ENCODE measurements at regions not wholly inside any gene's neighbourhood (a gene's known extent, or its start where the extent isn't known, plus 50 kb on each side); places are given as distances from the start of the nearest gene placed in this dataset.

DNA sequence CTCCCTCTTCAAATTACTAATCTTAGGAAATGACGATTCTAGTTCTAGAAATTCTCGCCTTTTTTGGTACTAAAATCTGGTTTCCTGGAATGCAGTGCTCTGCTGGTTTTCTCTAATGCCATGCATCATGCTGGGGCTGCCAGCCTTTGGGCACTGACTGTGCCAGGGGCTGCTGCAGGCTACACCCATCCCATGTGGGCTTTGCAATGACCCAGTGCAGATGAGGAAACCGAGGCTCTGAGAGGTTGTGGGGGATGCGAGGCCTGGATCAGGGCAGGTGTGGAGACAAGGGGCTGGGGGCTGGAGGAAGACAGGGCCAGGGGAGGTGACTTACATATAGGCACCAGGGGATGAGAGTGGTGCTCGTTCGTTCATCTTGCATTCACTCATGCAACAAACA, 95.3 kb downstream of the HMX1 start (continued):
- no peak for TF ChIP-seq ZFP30 (CRISPR knock-in tag; IDR thresholded peaks at IDR 0.05)
- TF ChIP-seq SNAI2 (CRISPR knock-in tag; IDR thresholded peaks at IDR 0.05) = no peak
- no peak for TF ChIP-seq TOX (CRISPR knock-in tag; IDR thresholded peaks at IDR 0.05; ENCODE audit: borderline replicate concordance)
- TF ChIP-seq BACH2 (CRISPR knock-in tag; IDR thresholded peaks at IDR 0.05; ENCODE audit: borderline replicate concordance) = no peak
- TF ChIP-seq, protein P1, sequence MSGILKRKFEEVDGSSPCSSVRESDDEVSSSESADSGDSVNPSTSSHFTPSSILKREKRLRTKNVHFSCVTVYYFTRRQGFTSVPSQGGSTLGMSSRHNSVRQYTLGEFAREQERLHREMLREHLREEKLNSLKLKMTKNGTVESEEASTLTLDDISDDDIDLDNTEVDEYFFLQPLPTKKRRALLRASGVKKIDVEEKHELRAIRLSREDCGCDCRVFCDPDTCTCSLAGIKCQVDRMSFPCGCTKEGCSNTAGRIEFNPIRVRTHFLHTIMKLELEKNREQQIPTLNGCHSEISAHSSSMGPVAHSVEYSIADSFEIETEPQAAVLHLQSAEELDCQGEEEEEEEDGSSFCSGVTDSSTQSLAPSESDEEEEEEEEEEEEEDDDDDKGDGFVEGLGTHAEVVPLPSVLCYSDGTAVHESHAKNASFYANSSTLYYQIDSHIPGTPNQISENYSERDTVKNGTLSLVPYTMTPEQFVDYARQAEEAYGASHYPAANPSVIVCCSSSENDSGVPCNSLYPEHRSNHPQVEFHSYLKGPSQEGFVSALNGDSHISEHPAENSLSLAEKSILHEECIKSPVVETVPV (CRISPR knock-in tag; IDR thresholded peaks at IDR 0.05) = no peak
- TF ChIP-seq ISL1 (CRISPR knock-in tag; IDR thresholded peaks at IDR 0.05) = no peak
- TF ChIP-seq ZNF70 (CRISPR knock-in tag; IDR thresholded peaks at IDR 0.05) = no peak

DNA sequence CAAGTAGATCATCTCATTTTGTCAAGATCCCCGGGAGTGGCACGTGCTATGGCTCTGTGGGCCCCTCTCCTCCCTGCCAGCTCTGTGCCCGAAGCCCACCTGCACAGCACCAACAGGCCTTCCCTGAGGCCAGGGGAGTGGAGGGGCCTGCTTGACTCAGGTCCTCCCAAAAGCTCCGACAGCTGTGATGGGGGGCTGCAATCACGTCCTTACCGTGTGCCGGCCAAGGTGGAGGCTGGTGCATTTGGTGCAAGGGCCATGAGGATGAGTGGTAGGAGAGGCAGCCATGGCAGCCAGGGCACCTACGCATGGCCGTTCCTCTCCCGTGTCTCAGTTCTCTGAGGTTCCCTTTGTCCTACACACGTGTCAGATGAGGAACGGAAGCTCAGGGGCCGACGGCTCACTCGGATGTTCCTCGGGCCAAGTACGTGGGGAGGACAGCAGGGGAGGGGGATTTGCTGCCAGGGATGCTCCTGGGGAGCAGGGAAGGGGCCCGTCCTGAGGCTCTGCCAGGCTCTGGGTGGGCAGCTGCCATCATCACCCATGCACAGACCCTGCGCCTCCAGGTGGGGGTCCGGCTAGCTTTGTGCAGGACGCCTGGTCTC, 95.8 kb downstream of the HMX1 start:
- ATAC-seq = no peak
- no peak for TF ChIP-seq BACH2 (CRISPR knock-in tag; IDR thresholded peaks at IDR 0.05; ENCODE audit: borderline replicate concordance)
- TF ChIP-seq ZFP3 (CRISPR knock-in tag; IDR thresholded peaks at IDR 0.05) = no peak
- TF ChIP-seq, protein P2, sequence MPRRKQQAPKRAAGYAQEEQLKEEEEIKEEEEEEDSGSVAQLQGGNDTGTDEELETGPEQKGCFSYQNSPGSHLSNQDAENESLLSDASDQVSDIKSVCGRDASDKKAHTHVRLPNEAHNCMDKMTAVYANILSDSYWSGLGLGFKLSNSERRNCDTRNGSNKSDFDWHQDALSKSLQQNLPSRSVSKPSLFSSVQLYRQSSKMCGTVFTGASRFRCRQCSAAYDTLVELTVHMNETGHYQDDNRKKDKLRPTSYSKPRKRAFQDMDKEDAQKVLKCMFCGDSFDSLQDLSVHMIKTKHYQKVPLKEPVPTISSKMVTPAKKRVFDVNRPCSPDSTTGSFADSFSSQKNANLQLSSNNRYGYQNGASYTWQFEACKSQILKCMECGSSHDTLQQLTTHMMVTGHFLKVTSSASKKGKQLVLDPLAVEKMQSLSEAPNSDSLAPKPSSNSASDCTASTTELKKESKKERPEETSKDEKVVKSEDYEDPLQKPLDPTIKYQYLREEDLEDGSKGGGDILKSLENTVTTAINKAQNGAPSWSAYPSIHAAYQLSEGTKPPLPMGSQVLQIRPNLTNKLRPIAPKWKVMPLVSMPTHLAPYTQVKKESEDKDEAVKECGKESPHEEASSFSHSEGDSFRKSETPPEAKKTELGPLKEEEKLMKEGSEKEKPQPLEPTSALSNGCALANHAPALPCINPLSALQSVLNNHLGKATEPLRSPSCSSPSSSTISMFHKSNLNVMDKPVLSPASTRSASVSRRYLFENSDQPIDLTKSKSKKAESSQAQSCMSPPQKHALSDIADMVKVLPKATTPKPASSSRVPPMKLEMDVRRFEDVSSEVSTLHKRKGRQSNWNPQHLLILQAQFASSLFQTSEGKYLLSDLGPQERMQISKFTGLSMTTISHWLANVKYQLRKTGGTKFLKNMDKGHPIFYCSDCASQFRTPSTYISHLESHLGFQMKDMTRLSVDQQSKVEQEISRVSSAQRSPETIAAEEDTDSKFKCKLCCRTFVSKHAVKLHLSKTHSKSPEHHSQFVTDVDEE (CRISPR knock-in tag; IDR thresholded peaks at IDR 0.05) = no peak
- TF ChIP-seq TCF4 (CRISPR knock-in tag; IDR thresholded peaks at IDR 0.05; ENCODE audit: borderline replicate concordance) = no peak
- TF ChIP-seq ESRRG (CRISPR knock-in tag; IDR thresholded peaks at IDR 0.05) = no peak
- TF ChIP-seq OSR1 (CRISPR knock-in tag; IDR thresholded peaks at IDR 0.05) = no peak
- TF ChIP-seq, protein P1 (CRISPR knock-in tag; IDR thresholded peaks at IDR 0.05) = no peak
- no peak for TF ChIP-seq ARNTL (CRISPR knock-in tag; IDR thresholded peaks at IDR 0.05; ENCODE audit: borderline replicate concordance, low read depth)
- TF ChIP-seq SNAI2 (CRISPR knock-in tag; IDR thresholded peaks at IDR 0.05) = no peak
- TF ChIP-seq PPARA (CRISPR knock-in tag; IDR thresholded peaks at IDR 0.05; ENCODE audit: borderline replicate concordance) = no peak
- TF ChIP-seq RARB (CRISPR knock-in tag; IDR thresholded peaks at IDR 0.05) = no peak

DNA sequence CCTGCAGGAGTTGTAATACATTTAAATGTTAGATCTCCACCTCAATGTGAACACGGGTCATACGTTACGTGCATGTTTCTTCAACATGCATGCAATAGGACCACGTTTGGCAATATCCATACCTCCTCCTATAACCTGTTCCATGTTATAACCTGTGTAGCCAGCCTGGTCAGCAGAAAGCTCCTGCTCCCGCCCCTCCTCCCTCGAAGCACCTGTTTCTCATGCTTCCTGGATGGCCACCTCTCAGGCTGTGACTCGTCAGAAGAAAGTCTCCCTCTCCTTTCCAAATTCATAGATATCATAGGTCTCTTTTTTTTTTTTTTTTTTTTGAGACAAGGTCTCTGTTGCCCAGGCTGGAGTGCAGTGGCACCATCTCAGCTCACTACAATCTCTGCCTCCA, 96.5 kb downstream of the HMX1 start:
- TF ChIP-seq RARB (CRISPR knock-in tag; IDR thresholded peaks at IDR 0.05) = no peak
- TF ChIP-seq PPARA (CRISPR knock-in tag; IDR thresholded peaks at IDR 0.05; ENCODE audit: borderline replicate concordance) = no peak
- TF ChIP-seq, protein P1 (CRISPR knock-in tag; IDR thresholded peaks at IDR 0.05) = no peak
- no peak for TF ChIP-seq TOX (CRISPR knock-in tag; IDR thresholded peaks at IDR 0.05; ENCODE audit: borderline replicate concordance)
- no peak for TF ChIP-seq BACH2 (CRISPR knock-in tag; IDR thresholded peaks at IDR 0.05; ENCODE audit: borderline replicate concordance)
- TF ChIP-seq CSDC2 (CRISPR knock-in tag; IDR thresholded peaks at IDR 0.05) = no peak
- no peak for TF ChIP-seq ISL1 (CRISPR knock-in tag; IDR thresholded peaks at IDR 0.05)
- TF ChIP-seq ZNF565 (CRISPR knock-in tag; conservative IDR thresholded peaks at IDR 0.05; ENCODE audit: low read depth) = no peak
- no peak for ATAC-seq

DNA sequence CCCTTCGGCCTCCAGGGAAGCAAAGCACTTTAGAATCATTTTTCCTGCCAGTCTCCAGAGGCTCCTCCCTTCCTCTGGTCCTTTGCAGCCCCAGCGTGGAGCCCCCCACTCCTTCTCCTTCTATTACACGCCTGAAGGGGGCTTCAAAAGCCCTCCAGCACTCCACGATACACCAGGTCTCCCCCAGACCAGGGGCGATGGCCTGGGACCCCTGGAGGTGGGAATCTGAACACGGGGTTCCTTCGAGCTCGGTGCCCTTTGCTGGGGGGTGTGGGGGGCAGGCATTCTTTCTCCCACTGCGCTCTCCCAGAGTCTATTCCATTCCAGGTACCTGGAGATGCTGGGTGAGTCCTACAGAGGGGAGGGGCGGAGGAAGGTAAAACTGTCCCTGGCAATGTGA, 97.6 kb downstream of the HMX1 start:
- no peak for ATAC-seq
- TF ChIP-seq BACH2 (CRISPR knock-in tag; IDR thresholded peaks at IDR 0.05; ENCODE audit: borderline replicate concordance) (no peak), TOX (CRISPR knock-in tag; IDR thresholded peaks at IDR 0.05; ENCODE audit: borderline replicate concordance) (no peak), ZNF8 (CRISPR knock-in tag; IDR thresholded peaks at IDR 0.05) (no peak), OSR1 (CRISPR knock-in tag; IDR thresholded peaks at IDR 0.05) (no peak), ESRRG (CRISPR knock-in tag; IDR thresholded peaks at IDR 0.05) (no peak), ZFP30 (CRISPR knock-in tag; IDR thresholded peaks at IDR 0.05) (no peak), ZNF565 (CRISPR knock-in tag; conservative IDR thresholded peaks at IDR 0.05; ENCODE audit: low read depth) (no peak), ARNTL (CRISPR knock-in tag; IDR thresholded peaks at IDR 0.05; ENCODE audit: borderline replicate concordance, low read depth) (no peak), SNAI2 (CRISPR knock-in tag; IDR thresholded peaks at IDR 0.05) (no peak), ZNF70 (CRISPR knock-in tag; IDR thresholded peaks at IDR 0.05) (no peak), PPARA (CRISPR knock-in tag; IDR thresholded peaks at IDR 0.05; ENCODE audit: borderline replicate concordance) (no peak), TCF4 (CRISPR knock-in tag; IDR thresholded peaks at IDR 0.05; ENCODE audit: borderline replicate concordance) (no peak), ZC3H10 (CRISPR knock-in tag; IDR thresholded peaks at IDR 0.05) (no peak), ZFP3 (CRISPR knock-in tag; IDR thresholded peaks at IDR 0.05) (no peak), CSDC2 (CRISPR knock-in tag; IDR thresholded peaks at IDR 0.05) (no peak)
- TF ChIP-seq, protein P3, sequence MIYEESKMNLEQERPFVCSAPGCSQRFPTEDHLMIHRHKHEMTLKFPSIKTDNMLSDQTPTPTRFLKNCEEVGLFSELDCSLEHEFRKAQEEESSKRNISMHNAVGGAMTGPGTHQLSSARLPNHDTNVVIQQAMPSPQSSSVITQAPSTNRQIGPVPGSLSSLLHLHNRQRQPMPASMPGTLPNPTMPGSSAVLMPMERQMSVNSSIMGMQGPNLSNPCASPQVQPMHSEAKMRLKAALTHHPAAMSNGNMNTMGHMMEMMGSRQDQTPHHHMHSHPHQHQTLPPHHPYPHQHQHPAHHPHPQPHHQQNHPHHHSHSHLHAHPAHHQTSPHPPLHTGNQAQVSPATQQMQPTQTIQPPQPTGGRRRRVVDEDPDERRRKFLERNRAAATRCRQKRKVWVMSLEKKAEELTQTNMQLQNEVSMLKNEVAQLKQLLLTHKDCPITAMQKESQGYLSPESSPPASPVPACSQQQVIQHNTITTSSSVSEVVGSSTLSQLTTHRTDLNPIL (CRISPR knock-in tag; IDR thresholded peaks at IDR 0.05; ENCODE audit: low read depth) = no peak
- TF ChIP-seq, protein P4, sequence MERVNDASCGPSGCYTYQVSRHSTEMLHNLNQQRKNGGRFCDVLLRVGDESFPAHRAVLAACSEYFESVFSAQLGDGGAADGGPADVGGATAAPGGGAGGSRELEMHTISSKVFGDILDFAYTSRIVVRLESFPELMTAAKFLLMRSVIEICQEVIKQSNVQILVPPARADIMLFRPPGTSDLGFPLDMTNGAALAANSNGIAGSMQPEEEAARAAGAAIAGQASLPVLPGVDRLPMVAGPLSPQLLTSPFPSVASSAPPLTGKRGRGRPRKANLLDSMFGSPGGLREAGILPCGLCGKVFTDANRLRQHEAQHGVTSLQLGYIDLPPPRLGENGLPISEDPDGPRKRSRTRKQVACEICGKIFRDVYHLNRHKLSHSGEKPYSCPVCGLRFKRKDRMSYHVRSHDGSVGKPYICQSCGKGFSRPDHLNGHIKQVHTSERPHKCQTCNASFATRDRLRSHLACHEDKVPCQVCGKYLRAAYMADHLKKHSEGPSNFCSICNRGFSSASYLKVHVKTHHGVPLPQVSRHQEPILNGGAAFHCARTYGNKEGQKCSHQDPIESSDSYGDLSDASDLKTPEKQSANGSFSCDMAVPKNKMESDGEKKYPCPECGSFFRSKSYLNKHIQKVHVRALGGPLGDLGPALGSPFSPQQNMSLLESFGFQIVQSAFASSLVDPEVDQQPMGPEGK (CRISPR knock-in tag; IDR thresholded peaks at IDR 0.05; ENCODE audit: borderline replicate concordance) = no peak
